Pancreas (tissue), 10 donors: ENCODE measurements at regions not wholly inside any gene's neighbourhood (a gene's known extent, or its start where the extent isn't known, plus 50 kb on each side); places are given as distances from the start of the nearest gene placed in this dataset.

Experiments used
- ATAC-seq, 4 donors: fragments of 200-7000 bp; cut with Tn5 transposase; one replicate each; pipeline versions ENCODE4 v1.8.0 to v1.9.1; 2020; ENCODE audit warnings: mild to moderate bottlenecking in 4 of 4, moderate library complexity in 4 of 4
- DNase-seq, 6 donors: peaks; one replicate each; pipeline ENCODE4 v3.0.0-alpha.2; 2020
- FAIRE-seq: peaks from 2 replicates; lab custom pipeline; 2012; peaks lifted over from hg19 to GRCh38; lab: Jason Lieb, UNC
- H3K27ac ChIP-seq, 4 donors: fragments of 200-600 bp; sonication (generic); 1 replicate in 3 of 4; 2 replicates in 1 of 4; pipeline versions ENCODE4 v1.5.0 to v1.8.0; 2020
- H3K27me3 ChIP-seq, 4 donors: fragments of 200-600 bp; one replicate each; pipeline ENCODE4 v1.8.0; 2021
- H3K36me3 ChIP-seq, 3 donors: fragments of 200-600 bp; sonication (generic) in 1 of 3; one replicate each; pipeline versions ENCODE4 v1.5.0 to v1.8.0; 2020 to 2021
- H3K4me1 ChIP-seq, 3 donors: fragments of 200-600 bp; one replicate each; pipeline ENCODE4 v1.8.0; 2021
- H3K4me3 ChIP-seq, 4 donors: fragments of 200-600 bp; sonication (generic) in 2 of 4; one replicate each; pipeline versions ENCODE4 v1.5.0 to v1.8.0; 2020 to 2021
- H3K9me3 ChIP-seq, 4 donors: fragments of 200-600 bp; one replicate each; pipeline ENCODE4 v1.8.0; 2021
- WGBS, 2 donors: extraction: QIAGEN DNeasy Blood & Tissue Kit; methylation state at CpG; one replicate each; pipeline ENCODE4 v1.1.7; 2013; 5-methylcytosine and 5-hydroxymethylcytosine counted together
- intact Hi-C, 3 donors: fragments of 100-400 bp; cut with DNase I; formaldehyde crosslinking; loops; one replicate each; pipeline versions ENCODE4 v1.11.1 to v1.14.2; 2022
- TF ChIP-seq, protein P1 (sequence below), 4 donors: fragments of 200-600 bp; sonication (generic) in 3 of 4; IDR thresholded peaks; one replicate each; pipeline versions ENCODE4 v1.5.0 to v1.8.0; 2021; ENCODE audit warnings: antibody characterized with exemption in 4 of 4
- donor health status: healthy with polysubstance abuse.
- donor health status: DM: no; HTN: no; CAD: no; lungs with moderate emphysema.
- donor health status: DM: no; HTN: no; CAD: no.
- donor health status: control.
- donor health status: control.
- donor health status: Bipolar disorder and iron deficiency.
- donor health status: DM: yes; HTN: yes; CAD: no.
- donor health status: DM: no; HTN: no; CAD: no.
- donor health status: DM: no; HTN: no; CAD: no.
- donor health status: DM: yes; HTN: yes; CAD: no.

DNA sequence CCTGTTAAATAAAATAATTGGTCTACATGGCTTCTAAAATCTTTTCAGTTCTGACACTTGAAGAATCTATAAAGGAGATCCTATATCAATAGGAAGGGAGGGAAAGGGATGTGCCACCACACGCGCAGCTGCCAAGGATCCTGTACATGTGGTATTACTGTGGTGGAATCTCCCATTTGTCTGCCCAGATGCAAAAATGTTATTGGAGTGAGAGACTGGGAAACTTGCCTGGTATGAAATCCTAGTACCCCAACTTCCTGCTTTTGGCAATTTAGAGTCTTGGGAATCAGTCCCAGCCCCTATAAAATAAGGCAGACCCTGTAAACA lies 81.9 kb upstream of the PICALM start:
- no peak for DNase-seq
- intact Hi-C loops = no loop called here
- TF ChIP-seq, protein P1, sequence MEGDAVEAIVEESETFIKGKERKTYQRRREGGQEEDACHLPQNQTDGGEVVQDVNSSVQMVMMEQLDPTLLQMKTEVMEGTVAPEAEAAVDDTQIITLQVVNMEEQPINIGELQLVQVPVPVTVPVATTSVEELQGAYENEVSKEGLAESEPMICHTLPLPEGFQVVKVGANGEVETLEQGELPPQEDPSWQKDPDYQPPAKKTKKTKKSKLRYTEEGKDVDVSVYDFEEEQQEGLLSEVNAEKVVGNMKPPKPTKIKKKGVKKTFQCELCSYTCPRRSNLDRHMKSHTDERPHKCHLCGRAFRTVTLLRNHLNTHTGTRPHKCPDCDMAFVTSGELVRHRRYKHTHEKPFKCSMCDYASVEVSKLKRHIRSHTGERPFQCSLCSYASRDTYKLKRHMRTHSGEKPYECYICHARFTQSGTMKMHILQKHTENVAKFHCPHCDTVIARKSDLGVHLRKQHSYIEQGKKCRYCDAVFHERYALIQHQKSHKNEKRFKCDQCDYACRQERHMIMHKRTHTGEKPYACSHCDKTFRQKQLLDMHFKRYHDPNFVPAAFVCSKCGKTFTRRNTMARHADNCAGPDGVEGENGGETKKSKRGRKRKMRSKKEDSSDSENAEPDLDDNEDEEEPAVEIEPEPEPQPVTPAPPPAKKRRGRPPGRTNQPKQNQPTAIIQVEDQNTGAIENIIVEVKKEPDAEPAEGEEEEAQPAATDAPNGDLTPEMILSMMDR (IDR thresholded peaks at IDR 0.05) = no peak
- Histone ChIP-seq H3K27me3 (no peaks in the 10 kb centered on the region), H3K4me1 (peaks cover 0 to 10% (median 7%) of the 10 kb centered on the region in 3 donors), H3K27ac (peak overlapping the region in 3 of 4 donors; percentile 18 to 73 (median 70)), H3K9me3 (no peaks in the 10 kb centered on the region), H3K4me3 (no peak overlapping the region), H3K36me3 (no peaks in the 10 kb centered on the region)
- no peak for FAIRE-seq
- 86 to 90% methylated on average over 2 of the region's 2 CpGs for WGBS, 2 donors
- ATAC-seq = no peak

DNA sequence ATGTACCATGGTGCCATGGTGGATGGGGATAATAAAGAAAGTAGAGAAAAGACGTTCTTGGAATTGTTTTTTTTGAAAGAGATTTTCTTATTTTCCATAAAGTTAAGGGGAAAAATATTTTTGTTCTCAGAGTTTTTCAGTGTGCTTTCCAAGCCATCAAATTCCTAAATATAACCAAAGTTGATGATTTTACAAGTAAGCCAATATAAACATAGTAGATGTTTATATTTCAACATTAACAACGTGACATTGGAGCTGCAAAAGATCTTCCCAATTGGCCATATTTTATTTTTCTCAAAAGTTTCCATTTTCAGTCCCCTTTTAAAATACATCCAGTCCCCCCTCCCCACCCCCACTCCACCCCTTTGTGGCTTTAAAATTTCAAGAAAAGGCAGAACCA lies 80.9 kb upstream of the PICALM start:
- no peak overlapping the region for H3K4me3 ChIP-seq
- TF ChIP-seq, protein P1 (IDR thresholded peaks at IDR 0.05) = no peak
- no peaks in the 10 kb centered on the region for H3K27me3 ChIP-seq
- FAIRE-seq (no peak), ATAC-seq (no peak), DNase-seq (no peak)
- 67 to 72% methylated on average over 2 of the region's 2 CpGs for WGBS, 2 donors
- H3K36me3 ChIP-seq = no peaks in the 10 kb centered on the region
- no peaks in the 10 kb centered on the region for H3K9me3 ChIP-seq
- peak overlapping the region in 1 of 4 donors; percentile 73 for H3K27ac ChIP-seq
- intact Hi-C loops = no loop called here
- H3K4me1 ChIP-seq = peaks cover 0 to 19% (median 15%) of the 10 kb centered on the region in 3 donors

DNA sequence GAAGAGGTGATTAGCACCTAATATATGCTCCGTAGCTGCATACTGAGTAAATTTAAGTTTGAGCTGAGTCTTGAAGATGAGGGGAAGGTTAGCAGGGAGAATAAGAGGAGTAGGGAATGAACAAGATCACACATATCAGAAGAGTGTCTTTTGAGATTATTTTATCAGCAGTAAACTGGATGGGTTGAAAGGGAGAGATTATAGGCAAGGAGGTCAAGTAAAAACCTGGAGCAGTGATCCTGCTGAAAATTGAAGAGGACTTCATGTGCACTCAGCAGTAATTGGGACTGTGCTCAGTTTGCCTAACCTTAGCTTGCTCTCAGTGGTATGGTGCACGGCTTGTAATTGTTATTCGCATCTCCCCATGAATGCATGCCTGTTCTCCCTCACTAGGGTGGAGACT lies 79.5 kb upstream of the PICALM start:
- TF ChIP-seq, protein P1 (IDR thresholded peaks at IDR 0.05) = no peak
- WGBS, 2 donors = 90 to 95% methylated on average over 3 of the region's 3 CpGs
- no peaks in the 10 kb centered on the region for H3K36me3 ChIP-seq
- no peak for FAIRE-seq
- no peak overlapping the region for H3K4me3 ChIP-seq
- H3K27me3 ChIP-seq = no peaks in the 10 kb centered on the region
- no peaks in the 10 kb centered on the region for H3K9me3 ChIP-seq
- ATAC-seq = no peak
- intact Hi-C loops = no loop called here
- no peak overlapping the region for H3K27ac ChIP-seq
- DNase-seq = no peak
- peaks cover 0 to 20% (median 18%) of the 10 kb centered on the region in 3 donors for H3K4me1 ChIP-seq

DNA sequence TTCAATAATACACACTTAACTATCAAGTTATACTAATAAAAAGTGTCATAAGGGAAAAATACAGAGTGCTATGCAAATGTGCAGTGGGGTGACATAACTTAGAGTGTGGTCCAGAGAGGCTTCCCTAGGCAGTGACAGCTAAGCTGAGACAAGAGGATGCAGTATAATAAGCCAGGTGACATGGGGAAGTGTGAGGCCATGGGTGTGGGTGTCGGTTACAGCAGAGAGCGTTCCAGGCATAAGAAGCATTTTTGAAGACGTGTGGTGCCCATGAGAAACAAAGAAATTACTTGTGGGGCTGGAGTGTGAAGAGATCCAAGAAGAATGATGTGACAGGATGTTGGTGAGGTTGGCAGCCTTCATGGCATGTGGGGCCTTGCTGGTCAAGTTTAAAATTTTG lies 78.1 kb upstream of the PICALM start:
- Histone ChIP-seq H3K9me3 (no peaks in the 10 kb centered on the region), H3K4me1 (peaks cover 0 to 19% (median 18%) of the 10 kb centered on the region in 3 donors), H3K4me3 (no peak overlapping the region), H3K36me3 (no peaks in the 10 kb centered on the region), H3K27me3 (no peaks in the 10 kb centered on the region), H3K27ac (no peak overlapping the region)
- no peak for ATAC-seq
- FAIRE-seq = no peak
- TF ChIP-seq, protein P1 (IDR thresholded peaks at IDR 0.05) = no peak
- no peak for DNase-seq
- 92 to 96% methylated on average over 3 of the region's 3 CpGs for whole genome bisulfite sequencing, 2 donors
- intact Hi-C loops = no loop called here

DNA sequence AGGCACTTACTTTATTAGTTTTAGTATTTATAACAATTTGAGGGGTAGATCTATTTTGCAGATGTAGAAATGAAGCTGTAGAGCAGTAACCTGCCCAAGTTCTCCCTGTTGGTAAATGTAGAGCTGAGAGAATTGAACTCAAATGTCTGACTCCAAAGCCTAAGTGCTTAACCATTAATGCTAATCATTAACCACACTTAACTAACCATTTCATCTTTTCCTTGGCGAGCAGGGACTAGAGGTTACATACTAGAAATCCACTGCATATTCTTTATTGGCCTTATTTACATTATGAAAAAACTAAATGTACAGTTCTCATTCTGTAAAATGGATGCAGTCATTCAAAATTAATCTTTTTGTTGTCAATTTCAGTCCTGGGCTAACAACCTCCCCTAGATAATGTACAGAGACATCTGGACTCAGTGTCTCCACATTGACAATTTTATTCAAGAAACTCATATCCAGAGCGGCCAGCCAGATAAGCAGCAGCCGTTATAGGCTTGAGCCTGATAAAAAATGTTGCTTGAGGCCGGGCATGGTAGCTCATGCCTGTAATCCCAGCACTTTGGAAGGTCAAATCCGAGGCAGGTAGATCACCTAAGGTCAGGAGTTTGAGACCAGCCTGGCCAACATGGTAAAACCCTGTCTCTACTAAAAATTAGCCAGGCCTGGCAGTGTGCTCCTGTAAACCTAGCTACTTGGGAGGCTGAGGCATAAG lies 76.7 kb upstream of the PICALM start:
- ATAC-seq (peak; percentile 72 to 93 (median 86)), FAIRE-seq (no peak), DNase-seq (no peak)
- Histone ChIP-seq H3K4me3 (no peak overlapping the region), H3K36me3 (no peaks in the 10 kb centered on the region), H3K27me3 (no peaks in the 10 kb centered on the region), H3K4me1 (peaks cover 0 to 15% (median 12%) of the 10 kb centered on the region in 3 donors), H3K27ac (peak overlapping the region in 2 of 4 donors; percentile 7 to 62), H3K9me3 (no peaks in the 10 kb centered on the region)
- whole genome bisulfite sequencing, 2 donors = 14 to 19% methylated on average over 5 of the region's 5 CpGs
- intact Hi-C loops = no loop called here
- TF ChIP-seq, protein P1 (IDR thresholded peaks at IDR 0.05) = no peak
